HG02884 (cell line): ENCODE measurements at regions not wholly inside any gene's neighbourhood (a gene's known extent, or its start where the extent isn't known, plus 50 kb on each side); places are given as distances from the start of the nearest gene placed in this dataset.
"Not testable (repeated sequence)": the region's sequence is repeated elsewhere in the genome, so short reads cannot be mapped to it uniquely, and the experiment has no call there.

ENCODE experiments used
- ATAC-seq: cut with Tn5 transposase; IDR thresholded peaks from one replicate; pipeline ENCODE4 v1.9.1; 2021; ENCODE audit warnings: mild to moderate bottlenecking, moderate library complexity; ENCODE audit not compliant: unreplicated experiment

GRCh38 chr9:108057421-108058134 is 568.0 kb upstream of the KLF4 start:
- ATAC-seq, result no peak

DNA sequence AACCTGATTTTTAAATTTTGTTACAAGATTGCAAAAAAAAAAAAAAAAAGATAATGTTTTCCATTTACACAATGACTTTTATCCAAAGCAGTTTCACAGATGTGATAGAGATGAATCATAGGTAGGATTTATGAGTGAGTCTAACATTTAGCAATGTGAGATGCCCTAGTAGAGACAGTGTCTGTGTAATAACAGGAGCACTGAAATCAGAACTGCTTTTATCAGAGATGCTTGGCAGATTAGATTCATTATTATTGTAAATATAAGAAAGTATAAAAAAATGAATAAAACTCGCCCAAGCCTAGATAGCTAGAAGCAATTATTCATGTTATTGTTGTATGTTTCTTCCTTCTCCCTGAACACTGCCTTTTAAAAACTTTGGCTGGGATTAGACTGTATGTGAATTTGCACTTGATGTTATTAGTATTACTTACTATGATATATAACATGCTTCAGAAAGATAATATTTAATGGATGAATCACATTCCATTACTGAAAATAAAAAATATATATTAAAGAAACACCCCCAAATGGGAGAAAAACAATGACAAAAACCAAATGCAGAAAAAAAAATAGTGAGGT is 567.3 kb upstream of the KLF4 start:
- ATAC-seq, result no peak

DNA sequence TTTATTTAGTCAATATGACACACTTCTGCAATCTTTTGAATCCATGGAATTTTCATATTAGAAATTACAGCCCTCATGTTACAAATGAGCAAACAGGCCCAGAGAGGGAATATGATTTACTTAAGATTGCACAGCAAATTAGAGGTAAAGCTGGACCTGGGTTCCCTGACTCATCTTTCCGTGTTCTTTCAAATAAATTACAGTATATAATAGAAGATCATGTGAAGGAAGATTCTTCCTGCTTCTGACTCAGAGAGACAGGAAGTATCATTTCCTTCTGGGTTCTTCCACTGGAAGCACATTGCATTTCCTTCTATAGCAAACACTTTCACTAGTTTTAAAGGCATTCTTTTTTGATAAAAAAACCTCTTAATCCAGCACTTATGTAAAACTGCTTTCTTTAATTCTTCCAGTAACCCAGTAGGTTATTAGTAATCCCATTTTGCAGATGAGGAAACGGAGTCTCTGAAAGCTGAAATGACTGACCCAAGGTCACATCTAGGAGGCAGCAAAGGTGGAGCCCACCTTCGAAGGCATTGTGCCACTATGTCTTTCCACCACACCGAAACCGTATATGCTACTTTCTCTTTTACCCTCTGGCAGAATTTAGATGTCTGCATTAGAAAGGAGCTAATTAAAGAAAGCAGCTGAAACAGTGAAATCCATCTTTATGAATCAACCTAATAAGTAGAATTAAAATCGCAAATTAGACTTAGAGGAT is 566.7 kb upstream of the KLF4 start:
- ATAC-seq, result no peak

DNA sequence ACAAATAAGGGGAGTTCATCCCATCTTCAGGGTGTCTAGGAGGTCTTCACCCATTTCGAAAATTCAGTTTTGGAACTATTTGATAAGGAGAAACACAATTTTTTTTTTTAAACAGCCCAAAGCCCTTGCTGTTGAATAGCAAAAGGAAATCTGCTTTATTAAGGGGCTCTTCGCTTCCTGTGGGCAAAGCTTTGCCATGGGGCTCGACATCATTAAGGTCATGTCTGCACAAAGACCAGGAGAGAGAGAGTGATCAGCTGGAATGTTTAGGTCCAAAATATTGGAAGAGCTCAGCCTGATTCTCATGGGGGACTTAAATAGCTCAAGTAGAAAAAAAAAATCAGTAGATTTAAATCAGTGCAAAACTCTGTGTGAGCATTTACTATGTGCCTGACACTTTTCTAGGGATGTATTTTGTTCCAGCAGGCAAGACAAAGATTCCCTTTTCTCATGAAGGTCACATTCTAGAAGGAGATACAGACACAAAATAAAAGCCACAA is 564.6 kb upstream of the KLF4 start:
- no peak for ATAC-seq

DNA sequence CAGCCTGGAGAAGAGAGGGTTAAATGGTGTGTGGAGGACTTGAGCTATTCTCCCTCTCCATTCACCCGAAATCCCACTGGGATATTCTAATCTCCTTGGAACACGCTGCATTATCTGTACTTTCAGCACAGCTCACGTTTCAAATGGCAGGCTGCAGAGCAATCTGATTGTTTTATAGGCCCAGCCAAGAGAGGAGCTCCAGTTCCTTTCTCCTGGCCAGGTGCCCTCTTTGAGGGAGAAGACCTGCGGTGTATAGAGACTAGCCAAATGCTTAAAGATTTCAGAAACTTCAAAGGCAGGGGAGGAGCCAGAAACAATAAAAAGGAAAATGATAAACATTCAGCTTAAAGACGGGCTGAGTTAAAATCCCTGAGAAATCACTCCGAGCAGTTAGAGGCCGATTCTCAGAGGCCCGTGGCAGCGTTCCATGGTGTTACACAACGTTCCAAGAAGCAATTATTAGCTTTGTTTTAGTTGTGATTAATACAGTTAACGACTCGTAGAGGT is 564.0 kb upstream of the KLF4 start:
- no peak for ATAC-seq

DNA sequence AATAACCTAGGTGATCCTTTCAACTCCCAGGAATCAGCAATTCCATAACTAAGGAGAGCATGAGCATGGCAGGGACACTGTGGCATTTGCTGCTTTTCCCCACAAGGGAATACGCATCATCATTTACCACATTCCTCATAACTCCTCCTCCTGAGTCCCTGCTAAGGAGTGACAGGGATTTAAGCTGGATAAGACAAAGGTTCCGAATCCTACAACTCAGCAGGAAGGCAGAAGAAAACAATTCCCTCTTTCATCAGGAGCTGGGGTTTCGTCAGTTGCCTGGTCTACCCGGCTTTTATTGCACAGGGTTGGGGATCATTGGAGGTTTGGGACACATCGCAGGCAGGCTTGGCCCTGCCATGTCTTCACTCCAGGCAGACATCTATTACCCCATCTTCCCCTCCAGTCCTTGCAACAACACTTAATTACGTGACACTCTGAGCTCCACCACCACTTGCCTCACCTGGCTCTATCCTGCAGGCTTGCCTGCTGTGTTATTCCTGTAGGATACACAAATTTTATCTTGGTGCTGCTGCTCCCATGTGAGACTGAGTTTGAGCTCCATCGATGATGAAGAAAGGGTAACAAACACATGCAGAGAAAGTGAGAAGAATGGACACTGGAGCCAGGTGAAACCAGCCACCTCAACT is 563.0 kb upstream of the KLF4 start:
- no peak for ATAC-seq

- ATAC-seq, result no peak
Measured at GRCh38 chr9:108050894-108051293, 561.3 kb upstream of the KLF4 start.

GRCh38 chr9:108049671-108050494 is 560.3 kb upstream of the KLF4 start:
- ATAC-seq, result no peak

- no peak for ATAC-seq
Measured at GRCh38 chr9:108049026-108049607, 559.5 kb upstream of the KLF4 start.

DNA sequence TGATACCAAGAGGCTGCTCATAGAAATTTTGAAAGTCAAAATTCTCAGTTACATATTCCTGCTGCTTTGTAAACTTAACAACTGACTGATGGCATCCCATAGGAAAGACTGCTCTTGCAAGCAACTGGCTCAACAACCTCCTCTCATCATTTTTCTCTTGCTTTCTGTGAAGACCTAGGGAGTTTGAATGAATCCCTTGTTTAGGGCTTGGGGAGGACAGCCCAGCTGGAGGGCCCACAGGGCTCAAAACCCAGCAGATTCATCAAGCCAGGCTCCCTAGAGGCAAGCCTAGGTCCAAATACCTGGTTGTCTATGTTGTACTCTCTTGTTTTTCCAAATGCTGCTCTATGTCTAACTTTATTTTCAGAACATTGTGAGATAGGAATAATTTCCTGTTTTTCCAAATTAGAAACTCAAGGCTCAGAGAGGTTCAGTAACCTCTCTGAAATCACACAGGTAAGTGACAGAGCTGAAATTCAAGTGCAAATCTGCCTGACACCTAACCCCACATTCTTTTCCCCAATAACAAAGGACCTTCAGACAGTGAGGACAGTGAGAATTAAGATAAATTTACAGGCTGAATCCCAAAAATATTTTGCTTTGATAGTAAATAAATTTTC is 558.9 kb upstream of the KLF4 start:
- ATAC-seq, result no peak

DNA sequence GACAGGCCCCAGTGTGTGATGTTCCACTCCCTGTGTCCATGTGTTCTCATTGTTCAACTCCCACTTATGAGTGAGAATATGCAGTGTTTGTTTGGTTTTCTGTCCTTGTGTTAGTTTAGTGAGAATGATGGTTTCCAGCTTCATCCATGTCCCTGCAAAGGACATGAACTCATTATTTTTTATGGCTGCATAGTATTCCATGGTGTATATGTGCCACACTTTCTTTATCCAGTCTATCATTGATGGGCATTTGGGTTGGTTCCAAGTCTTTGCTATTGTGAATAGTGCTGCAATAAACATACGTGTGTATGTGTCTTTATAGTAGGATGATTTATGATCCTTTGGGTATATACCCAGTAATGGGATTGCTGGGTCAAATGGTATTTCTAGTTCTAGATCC is 558.2 kb upstream of the KLF4 start:
- ATAC-seq, result not testable (repeated sequence)

DNA sequence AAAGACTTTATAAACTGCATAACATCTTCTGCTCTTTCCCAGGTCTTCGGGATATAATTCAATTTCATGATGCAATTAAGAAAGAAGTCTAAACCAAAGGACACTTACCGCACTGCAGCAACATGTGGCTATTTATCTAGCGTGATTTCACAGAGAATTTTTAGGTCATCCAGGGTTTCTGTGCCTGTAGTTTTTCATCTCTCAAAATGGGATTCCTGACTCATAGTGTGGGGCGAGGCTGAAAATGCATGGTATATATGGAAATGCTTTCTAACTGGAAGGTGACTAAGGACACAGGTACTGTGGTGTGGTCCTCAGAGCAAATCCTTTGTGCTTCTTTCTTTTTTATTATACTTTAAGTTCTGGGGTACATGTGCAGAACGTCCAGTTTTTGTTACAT is 557.7 kb upstream of the KLF4 start:
- ATAC-seq, result no peak

DNA sequence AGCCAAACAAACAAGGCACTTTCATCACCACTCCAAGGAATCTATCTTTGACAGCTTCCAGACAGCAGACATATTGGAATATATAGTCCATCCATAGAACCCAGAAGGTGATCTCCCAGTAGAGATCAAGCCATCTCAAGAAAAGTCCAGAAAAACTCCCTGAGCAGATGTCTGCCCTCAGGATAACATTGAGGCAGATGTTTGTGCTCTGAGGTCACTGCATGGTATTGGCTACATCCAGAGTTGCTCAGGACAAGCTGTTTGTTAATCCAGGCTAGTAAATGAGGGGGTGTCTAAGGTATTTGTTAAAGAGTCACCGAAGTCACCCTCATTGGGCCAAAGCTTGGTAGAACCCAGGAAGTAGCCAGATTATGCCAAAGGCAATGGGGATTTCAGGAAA is 556.3 kb upstream of the KLF4 start:
- no peak for ATAC-seq

GRCh38 chr9:108043585-108043984 is 554.0 kb upstream of the KLF4 start:
- no peak for ATAC-seq

- no peak for ATAC-seq
Measured at GRCh38 chr9:108041551-108041950, 552.0 kb upstream of the KLF4 start.

DNA sequence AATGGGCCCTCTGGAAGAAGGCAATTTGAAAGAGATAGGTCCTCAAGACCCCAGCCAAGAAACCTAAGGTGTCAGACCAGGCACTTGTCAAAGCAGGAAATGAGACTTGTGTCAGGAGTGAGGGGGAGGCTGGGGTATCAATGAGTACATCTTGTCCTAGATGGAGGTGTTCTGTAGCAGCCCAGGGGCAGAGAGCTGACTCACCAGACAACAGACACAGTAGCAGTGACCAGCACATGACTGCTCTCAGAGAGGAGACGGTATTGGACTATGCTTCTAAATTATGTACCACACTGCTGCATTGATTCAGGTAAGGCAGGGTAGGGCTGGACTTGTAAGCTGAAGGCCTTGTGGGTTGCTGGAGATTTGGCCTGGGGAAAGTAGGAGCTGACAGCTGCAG is 551.2 kb upstream of the KLF4 start:
- ATAC-seq, result no peak

- no peak for ATAC-seq
Measured at GRCh38 chr9:108039493-108039892, 549.9 kb upstream of the KLF4 start.

GRCh38 chr9:108039012-108039411 is 549.4 kb upstream of the KLF4 start:
- no peak for ATAC-seq

GRCh38 chr9:108035487-108035886 is 545.9 kb upstream of the KLF4 start:
- no peak for ATAC-seq
